ENCODE measurements at regions not wholly inside any gene's neighbourhood (a gene's known extent, or its start where the extent isn't known, plus 50 kb on each side); places are given as distances from the start of the nearest gene placed in this dataset.

GRCh38 chr9:89911721-89912604 lies 307.2 kb downstream of the GADD45G start:
- peak; percentile 12 for DNase-seq (ENCODE audit: low spot score)

DNA sequence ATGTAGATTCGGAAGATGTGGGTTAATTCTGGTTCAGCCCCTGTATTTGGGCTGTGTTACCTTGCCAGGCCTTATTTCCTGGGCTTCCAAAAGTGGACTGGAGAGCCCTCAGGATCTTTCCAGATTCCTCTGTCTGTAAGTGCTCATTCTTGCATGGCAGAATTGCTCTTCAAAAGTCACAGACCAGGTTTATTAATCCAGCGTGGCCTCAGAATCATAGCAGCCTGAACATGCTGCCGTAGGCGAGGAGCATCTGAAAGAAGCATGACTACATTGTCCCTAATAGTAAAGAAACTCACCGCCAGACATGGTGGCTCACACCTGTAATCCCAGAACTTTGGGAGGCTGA lies 307.8 kb downstream of the GADD45G start:
- no peak for DNase-seq (ENCODE audit: low spot score)

DNA sequence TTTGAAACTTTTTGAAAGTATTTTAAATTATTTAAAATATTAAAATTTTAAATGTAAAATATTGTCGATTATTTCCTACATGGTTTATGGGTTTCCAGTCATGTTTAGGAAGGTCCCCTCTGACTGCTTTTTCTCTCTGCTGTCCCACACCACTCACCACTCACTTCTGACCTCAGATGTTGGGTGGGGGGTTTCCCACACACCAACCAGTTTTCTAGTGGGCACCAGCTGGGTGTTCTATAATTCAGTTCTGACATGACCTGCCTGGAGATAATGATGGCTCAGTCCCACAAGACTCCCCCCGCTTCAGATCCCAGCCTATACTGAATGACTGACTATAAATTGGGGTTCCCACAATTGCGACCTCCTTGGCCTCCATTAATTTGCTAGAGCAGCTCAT lies 310.4 kb downstream of the GADD45G start:
- no peak for DNase-seq (ENCODE audit: low spot score)

- no peak for DNase-seq (ENCODE audit: low spot score)
Measured at GRCh38 chr9:89916001-89916597, 311.3 kb downstream of the GADD45G start.

- no peak for DNase-seq (ENCODE audit: low spot score)
Measured at GRCh38 chr9:89917861-89918260, 313.0 kb downstream of the GADD45G start.

DNA sequence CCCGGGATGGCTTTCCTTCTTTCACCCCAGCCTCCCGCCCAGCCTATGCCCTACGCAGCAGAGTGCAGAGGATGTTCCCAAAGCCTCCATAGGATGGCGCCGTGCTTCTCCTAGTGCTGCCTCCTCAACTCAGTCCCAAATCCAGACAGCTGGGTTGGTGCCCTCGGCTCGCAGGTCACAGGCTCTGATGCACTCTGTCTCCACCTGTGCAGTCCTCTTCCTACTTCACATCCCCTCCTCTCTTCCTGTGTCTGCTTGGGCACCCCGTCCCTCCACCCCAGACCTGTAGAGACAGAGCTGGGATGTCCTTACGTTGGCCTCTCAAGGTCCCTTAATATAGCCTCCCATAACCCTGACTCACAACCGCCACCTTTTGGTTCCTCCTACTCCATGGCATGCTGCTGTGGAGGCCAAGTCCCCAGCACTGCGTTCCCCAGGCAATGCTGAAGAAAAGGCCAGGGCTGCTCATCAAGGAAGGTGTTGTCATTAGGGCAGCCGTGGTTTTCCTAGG lies 314.4 kb downstream of the GADD45G start:
- DNase-seq (ENCODE audit: low spot score): no peak

- no peak for DNase-seq (ENCODE audit: low spot score)
Measured at GRCh38 chr9:89920131-89920530, 315.3 kb downstream of the GADD45G start.

DNA sequence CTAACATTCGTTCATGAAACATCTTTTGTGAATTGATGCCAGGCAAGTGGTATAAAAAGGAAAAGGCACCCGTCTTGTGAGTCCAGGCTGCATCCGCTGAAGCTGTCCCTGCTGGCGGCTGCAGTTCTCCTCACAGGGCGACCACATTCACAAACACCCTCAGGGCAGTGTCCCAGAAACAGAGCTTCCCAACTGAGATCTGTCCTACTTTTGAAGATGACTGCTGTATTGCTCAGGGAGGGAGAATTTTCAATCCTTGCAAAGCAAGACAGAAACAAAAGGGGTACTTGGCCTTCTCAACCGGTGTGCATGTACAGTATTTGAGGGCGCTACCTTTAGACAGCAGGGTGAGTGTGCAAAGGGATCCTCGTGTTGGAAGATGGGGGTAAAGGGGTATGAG lies 316.1 kb downstream of the GADD45G start:
- DNase-seq (ENCODE audit: low spot score): no peak

DNA sequence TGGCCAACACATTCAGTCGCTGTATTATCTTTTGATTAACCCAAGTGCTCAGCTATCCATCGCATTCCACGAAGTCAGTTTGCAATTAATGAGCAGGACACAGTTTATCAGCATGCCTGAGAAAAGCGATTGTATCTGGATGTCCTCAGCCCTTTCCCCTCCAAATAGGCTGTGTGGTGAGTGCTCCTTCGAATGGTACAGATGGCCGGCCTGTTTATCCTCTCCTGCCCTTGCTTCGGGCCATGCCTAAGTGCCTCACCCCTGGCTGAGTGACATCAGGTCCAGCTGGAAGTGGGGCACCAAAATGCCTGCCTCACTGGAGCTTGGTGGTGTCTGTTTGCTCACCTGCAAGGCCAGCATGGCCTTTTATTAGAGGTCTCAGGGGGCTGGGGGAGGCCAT lies 317.3 kb downstream of the GADD45G start:
- no peak for DNase-seq (ENCODE audit: low spot score)

DNA sequence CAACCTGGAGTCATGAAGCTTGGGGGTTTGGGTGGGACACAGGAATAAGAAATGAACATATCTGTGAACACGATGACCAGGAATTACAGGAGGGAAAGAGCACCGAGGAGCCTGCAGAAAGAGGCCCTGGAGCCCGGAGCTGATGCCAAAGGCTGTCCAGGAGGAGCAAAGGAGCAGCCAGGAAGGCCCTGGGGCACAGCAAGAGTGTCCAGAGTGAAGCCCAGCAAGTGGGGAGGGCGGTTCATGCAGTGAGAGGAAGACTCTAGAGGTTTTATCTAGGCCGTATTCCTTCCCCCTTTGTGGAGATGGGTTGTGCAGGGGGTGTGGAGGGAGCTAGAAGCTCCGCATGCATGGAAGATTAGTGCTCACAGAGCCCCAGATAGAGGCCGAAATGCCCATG lies 318.4 kb downstream of the GADD45G start:
- DNase-seq (ENCODE audit: low spot score): no peak

- DNase-seq (ENCODE audit: low spot score): no peak
Measured at GRCh38 chr9:89923961-89924504, 319.2 kb downstream of the GADD45G start.

GRCh38 chr9:89924611-89925010 lies 319.8 kb downstream of the GADD45G start:
- no peak for DNase-seq (ENCODE audit: low spot score)

GRCh38 chr9:89926167-89926566 lies 321.4 kb downstream of the GADD45G start:
- DNase-seq (ENCODE audit: low spot score): no peak

GRCh38 chr9:89926691-89927220 lies 321.9 kb downstream of the GADD45G start:
- DNase-seq (ENCODE audit: low spot score): no peak

DNA sequence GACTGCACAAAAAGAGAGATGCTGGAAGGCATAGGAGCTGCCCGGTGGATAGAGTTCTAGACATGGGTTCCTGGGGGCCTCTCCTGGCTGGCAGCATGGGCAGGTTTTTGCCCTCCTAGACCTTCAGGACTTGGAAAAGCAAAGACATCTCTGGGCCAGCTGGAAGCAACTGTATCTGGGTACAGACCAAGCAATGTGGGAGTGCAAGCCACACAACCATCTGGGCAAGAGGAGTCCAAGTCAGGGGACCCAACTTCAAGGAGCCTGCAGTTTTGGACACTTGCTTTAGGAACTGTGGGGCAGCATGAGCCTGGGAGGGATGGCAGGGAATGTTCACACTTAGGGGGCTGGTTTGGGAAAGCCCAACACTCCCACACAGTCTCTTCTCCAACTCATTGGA lies 323.3 kb downstream of the GADD45G start:
- no peak for DNase-seq (ENCODE audit: low spot score)

GRCh38 chr9:89928521-89929275 lies 323.9 kb downstream of the GADD45G start:
- no peak for DNase-seq (ENCODE audit: low spot score)

GRCh38 chr9:89929315-89929672 lies 324.5 kb downstream of the GADD45G start:
- no peak for DNase-seq (ENCODE audit: low spot score)

DNA sequence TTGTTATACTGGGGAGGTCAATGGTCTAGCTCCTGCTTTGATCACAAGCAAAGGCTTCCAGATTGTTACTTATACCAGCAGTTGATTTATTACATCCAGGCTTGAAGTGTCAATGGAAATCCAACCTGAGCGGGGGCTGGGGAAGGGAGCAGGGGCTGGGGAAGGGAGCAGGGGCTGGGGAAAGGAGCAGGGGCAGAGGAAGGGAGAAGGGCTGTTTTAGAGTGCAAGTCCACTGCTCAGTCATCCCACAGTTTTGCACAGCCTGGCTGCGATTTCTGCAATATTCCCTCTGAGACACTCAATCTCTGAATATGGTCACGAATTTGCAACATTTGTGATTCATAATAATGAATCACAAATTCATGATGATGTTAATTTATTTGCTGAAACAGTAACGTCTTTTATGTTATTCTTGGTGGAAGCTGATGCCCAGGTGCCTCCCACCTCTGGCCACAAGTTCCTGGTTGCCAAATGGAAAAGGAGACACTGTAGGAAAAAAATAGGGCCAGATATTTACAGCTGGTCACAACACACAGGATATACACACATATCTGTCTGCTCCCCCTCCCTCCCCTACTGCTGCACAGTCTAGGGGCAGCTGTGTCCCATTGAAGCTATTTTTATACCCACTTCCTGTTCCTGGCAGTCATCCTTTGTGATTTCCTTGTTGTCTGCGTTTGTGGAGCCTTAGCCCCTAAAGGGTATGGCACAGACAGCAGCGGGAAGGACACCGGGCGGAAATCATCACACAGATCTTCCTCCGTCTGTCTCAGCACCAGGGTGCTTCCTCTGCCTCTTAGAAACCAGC lies 325.1 kb downstream of the GADD45G start:
- no peak for DNase-seq (ENCODE audit: low spot score)

DNA sequence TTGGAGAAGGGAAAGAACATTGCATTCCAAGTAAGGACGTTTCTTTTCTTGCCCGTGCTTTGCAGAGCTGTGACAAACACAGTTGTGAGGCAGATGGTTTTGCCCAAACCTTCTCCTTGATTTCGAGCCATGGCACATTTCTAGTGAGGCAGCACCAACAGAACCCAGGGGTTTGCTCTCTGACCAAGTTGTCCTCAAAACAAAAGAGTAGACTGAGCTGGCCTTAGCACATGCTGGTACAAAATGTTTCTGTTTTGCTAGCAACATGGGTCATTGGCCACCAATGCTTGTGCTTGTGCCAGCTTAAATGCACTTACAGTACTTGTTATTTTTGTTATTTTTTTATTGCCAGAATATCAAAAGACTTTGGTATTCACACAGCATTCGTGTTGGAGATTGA lies 328.8 kb downstream of the GADD45G start:
- no peak for DNase-seq (ENCODE audit: low spot score)

DNA sequence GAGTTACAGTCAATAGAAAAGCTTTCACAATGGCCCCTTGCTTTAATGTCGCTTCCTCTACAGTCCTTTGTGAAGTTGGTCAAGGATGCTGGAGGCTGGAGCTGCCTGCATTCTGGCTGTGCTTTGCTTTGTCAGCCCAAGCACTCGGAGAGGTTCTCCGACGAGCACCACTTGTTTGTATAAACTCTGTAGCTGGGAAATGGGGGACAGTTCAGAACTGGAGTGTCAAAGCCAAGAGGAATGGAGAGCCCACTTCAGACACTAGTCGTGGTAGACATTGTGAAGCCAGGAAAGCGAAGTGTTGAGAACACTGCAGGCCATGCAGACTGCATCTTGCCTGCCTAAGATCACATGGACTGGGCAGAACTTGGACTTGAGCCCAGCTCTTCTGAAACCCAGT lies 330.3 kb downstream of the GADD45G start:
- no peak for DNase-seq (ENCODE audit: low spot score)

DNA sequence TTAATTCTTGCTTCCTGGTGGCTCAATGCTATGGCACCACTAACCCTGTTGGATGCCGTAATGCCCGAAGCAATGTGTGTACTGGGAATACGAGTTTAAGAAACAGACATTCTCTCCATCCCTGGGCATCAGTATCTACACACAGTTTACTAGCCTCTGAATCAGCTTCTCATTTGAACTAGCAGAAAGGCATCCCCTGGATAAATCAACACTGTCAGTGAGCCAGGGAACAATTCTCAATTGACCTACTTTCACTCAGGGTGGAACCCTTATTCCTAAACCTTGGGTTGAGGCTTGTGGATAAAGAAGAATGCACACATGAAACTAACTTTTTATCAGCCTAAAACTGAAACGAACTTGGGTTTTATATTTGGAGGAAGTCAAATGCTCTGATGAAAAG lies 331.0 kb downstream of the GADD45G start:
- no peak for DNase-seq (ENCODE audit: low spot score)

GRCh38 chr9:89937051-89937450 lies 332.2 kb downstream of the GADD45G start:
- no peak for DNase-seq (ENCODE audit: low spot score)
